ENCODE measurements at regions not wholly inside any gene's neighbourhood (a gene's known extent, or its start where the extent isn't known, plus 50 kb on each side); places are given as distances from the start of the nearest gene placed in this dataset.

DNA sequence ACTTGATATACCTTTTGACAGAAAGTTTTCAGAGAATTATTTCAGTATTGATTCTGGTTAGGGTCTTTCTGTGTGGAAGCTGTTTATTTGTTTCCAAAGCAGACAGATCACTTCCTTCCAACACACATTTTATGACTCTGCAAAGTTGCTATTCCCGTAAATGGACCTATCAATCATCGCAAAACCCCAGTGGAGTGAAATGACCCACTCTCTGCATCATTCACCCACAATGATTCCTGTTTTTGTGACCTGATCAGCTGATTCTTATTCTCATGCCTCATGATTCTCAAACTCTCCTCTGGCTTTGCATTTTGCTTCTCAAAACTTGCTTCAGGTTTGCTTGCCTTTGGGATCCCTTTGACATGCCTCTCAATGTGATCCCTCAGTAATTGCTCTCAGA, 453.7 kb downstream of the PCDH17 start:
- TF ChIP-seq, protein P1, sequence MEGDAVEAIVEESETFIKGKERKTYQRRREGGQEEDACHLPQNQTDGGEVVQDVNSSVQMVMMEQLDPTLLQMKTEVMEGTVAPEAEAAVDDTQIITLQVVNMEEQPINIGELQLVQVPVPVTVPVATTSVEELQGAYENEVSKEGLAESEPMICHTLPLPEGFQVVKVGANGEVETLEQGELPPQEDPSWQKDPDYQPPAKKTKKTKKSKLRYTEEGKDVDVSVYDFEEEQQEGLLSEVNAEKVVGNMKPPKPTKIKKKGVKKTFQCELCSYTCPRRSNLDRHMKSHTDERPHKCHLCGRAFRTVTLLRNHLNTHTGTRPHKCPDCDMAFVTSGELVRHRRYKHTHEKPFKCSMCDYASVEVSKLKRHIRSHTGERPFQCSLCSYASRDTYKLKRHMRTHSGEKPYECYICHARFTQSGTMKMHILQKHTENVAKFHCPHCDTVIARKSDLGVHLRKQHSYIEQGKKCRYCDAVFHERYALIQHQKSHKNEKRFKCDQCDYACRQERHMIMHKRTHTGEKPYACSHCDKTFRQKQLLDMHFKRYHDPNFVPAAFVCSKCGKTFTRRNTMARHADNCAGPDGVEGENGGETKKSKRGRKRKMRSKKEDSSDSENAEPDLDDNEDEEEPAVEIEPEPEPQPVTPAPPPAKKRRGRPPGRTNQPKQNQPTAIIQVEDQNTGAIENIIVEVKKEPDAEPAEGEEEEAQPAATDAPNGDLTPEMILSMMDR (IDR thresholded peaks at IDR 0.05): no peak
- no peak for TF ChIP-seq POLR2AphosphoS5 (IDR thresholded peaks at IDR 0.05)

Measured in sigmoid colon (tissue), 4 donors.